Hematopoietic multipotent progenitor cell treated with erythropoietin and hydrocortisone succinate and interleukin-3 and kit ligand, for 17 days (in vitro differentiated cells): ENCODE measurements at regions not wholly inside any gene's neighbourhood (a gene's known extent, or its start where the extent isn't known, plus 50 kb on each side); places are given as distances from the start of the nearest gene placed in this dataset.
"Not testable (repeated sequence)": the region's sequence is repeated elsewhere in the genome, so short reads cannot be mapped to it uniquely, and the experiment has no call there.

ENCODE experiments used
- DNase-seq: peaks from one replicate; pipeline ENCODE4 v3.0.0-alpha.2; 2015; ENCODE audit warnings: low spot score

DNA sequence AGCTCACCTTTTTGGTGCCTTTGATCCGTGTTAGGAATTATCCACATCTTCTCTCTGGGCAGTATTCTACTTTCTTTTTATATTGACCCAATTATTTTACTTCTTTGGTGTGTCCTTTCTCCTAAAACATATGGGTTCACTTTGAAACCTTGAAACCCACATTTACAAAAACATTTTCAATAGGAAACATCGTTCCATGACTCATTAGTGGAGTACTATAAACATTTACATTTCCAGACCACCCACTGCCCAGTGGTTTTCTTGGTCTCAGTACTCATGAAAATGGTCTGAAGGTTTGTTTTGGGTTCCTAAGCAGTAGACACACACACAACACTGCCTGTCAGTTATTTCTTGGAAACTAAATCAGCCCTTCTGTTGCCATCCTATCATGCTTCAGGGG is 111.7 kb upstream of the LPCAT1 start:
- not testable (repeated sequence) for DNase-seq

DNA sequence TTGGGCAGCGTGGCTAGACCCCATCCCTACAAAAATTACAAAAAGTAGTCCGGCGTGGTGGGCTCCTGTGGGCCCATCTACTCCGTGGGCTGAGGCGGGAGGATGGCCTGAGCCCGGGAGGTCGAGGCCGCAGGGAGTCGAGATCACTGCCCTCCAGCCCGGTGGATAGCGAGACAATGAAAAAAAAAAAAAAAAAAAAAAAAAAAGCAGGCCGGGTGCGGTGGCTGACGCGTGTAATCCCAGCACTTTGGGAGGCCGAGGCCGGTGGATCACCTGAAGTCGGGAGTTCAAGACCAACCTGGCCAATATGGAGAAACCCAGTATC is 110.5 kb upstream of the LPCAT1 start:
- no peak for DNase-seq

DNA sequence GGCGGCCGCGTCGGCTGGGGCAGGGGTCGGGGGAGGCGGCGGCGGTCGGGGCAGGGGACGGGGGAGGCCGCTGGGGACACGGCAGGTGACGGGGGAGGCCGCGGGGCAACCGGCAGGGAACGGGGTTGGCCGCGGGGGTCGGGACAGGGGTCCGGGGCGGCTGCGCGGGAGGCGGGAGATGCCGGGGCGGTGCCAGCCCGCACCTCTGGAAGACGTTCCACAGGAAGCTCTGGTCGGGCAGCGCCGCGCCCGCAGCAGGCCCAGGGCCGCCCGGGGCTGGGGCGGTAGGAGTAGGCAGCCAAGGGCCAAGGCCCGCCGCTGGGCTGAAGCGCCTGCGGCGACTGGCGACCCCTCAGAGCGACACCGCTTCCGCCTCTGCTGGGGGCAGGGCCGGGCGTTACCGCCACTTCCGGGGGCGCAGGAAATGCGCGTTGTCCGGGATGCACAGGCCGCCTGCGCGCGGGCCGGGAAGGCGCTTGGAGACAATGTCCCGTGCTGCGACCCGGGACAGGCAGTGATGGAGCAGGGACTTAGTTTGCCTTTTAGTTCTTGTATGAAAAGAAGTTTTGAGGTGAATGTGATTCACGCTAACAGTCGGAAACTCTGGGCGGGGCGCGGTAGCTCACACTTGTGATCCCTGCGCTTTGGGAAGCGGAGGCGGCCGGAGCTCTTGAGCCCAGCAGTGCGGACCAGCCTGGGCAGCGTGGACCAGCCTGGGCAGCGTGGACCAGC is 110.0 kb upstream of the LPCAT1 start:
- no peak for DNase-seq

DNA sequence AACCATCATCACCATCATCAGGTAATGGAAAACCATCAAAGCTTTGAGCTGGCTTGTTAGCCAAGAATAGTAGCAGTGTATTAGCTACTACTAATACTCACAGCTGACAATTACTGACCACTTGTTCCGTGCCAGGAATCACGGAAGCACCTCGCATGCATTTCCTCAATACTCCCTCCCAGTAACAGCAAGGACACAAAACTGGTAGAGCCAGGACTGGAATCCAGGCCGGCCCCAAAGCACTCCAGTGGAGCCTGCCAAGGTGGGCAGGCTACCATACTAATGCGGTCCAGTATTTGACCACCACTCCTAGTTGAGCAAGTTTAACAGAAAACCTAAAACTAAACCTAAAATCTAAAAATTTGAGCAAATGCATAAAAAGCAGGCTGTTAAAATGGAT is 107.2 kb upstream of the LPCAT1 start:
- not testable (repeated sequence) for DNase-seq

DNA sequence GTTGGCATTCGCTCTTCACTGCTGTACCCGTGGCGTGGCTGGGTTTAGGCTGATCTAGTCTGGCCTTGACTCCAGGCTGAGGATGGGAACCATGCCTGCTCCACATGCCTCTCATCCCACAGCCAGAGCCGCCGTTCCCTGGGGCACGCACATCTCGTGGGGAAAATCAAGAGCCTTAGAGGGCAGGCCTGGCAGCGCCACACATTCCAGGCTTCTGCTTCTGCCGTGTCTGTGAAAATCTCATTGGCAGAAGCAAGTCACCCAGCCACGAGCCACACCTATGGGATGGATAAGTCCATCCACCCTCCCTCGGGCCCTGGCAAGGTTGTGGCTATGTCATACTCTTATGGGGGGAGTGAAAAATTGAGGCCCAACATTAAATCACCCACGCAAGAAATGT is 102.6 kb upstream of the LPCAT1 start:
- DNase-seq: not testable (repeated sequence)

DNA sequence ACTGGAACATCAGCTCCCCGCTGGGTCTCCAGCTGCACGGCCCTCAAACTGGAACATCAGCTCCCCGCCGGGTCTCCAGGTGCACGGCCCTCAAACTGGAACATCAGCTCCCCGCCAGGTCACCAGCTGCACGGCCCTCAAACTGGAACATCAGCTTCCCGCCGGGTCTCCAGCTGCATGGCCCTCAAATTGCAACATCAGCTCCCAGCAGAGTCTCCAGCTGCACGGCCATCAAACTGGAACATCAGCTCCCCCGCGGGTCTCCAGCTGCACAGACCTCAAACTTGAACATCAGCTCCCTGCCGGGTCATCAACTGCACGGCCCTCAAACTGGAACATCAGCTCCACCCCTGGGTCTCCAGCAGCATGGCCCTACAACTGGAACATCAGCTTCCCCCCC is 95.8 kb upstream of the LPCAT1 start:
- DNase-seq: not testable (repeated sequence)

DNA sequence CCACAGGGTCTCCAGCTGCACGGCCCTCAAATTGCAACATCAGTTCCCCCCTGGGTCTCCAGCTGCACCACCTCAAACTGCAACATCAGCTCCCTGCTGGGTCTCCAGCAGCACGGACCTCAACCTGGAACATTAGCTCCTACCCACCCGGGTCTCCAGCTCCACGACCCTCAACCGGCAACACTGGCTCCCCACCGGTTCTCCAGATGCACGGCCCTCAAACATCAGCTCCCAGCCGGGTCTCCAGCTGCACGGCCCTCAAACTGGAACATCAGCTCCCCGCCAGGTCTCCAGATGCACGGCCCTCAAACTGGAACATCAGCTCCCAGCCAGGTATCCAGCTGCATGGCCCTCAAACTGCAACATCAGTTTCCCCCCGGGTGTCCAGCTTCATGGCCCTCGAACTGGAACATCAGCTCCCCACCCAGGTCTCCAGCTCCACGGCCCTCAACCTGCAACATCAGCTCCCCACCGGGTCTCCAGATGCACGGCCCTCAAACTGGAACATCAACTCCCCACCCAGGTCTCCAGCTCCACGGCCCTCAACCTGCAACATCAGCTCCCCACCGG is 94.6 kb upstream of the LPCAT1 start:
- not testable (repeated sequence) for DNase-seq

DNA sequence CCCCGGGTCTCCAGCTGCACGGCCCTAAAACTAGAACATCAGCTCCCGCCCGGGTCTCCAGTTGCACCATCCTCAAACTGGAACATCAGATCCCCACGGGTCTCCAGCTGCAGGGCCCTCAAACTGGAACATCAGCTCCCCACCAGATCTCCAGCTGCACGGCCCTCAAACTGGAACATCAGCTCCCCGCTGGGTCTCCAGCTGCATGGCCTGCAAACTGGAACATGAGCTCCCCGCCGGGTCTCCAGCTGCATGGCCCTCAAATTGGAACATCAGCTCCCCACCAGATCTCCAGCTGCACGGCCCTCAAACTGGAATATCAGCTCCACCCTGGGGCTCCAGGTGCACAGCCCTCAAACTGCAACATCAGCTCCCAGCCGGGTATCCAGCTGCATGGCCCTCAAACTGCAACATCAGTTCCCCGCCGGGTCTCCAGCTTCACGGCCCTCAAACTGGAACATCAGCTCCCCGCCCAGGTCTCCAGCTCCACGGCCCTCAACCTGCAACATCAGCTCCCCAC is 93.5 kb upstream of the LPCAT1 start:
- not testable (repeated sequence) for DNase-seq

DNA sequence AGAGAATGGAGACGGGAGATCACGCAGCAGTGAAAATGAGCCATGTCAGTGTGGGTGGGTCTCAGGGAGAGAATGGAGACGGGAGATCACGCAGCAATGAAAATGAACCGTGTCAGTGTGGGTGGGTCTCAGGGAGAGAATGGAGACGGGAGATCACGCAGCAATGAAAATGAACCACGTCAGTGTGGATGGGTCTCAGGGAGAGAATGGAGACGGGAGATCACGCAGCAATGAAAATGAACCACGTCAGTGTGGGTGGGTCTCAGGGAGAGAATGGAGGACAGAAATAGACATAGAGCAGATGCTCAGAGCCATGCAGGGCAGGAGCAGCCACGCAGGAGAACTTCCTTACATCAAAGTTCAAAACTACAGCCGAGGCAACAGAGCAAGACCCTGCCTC is 89.8 kb upstream of the LPCAT1 start:
- DNase-seq: not testable (repeated sequence)

DNA sequence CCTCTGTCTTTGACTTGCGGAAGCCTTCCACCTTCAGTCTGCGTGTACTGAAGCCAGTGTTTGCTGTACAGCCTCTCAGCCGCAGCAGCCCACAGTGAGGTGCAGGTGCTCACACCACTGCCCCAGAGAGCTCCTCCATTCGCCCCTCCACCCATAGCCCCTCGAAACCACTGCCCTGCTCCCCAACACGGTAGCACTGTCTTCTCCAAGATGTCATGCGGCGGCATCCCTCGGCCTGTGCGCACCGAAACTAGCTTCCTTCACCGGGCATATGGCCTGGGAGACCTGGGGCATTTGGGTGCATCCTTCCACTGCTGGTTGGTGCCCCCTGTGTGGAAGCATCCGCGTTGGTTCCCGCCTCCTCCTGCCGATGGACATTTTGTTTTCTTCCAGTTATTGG is 86.8 kb upstream of the LPCAT1 start:
- DNase-seq: not testable (repeated sequence)

DNA sequence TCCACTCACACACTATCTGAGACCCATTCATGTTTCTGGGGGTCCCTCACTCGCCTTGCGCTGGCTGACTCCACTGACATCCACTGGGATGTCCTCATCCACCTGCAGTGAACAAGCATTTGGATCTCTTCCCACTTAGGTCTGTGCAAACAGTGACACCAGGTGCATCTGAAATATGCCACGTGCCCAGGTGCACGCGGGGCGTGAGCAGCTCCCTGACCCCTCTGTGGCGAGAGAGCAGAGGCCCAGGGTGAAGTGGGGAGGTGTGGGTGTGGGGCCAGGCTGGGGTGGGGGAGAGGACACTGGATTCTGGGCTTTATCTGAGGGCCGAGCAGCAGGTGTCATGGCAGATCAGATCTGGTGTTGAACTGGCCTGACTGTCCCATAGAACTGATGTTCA is 85.4 kb upstream of the LPCAT1 start:
- not testable (repeated sequence) for DNase-seq

DNA sequence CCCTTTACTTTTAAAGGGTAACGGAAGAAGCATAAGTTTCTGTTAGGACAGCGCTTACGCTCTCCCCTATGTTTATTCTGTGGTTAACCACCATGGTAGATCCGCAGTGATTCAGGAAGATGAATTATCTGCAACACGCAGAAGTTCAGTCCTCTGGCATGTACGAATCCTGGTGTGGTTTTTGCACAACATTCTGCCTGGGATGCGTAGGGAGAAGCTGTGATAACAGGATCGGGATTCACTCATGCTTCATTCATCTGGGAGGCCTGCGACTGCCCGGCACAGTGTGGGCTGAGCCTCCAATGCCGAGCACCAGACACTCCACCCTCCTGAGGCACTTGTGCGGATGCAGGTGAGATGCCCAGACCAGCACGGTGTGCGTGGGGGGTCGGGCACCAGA is 84.6 kb upstream of the LPCAT1 start:
- DNase-seq: not testable (repeated sequence)

DNA sequence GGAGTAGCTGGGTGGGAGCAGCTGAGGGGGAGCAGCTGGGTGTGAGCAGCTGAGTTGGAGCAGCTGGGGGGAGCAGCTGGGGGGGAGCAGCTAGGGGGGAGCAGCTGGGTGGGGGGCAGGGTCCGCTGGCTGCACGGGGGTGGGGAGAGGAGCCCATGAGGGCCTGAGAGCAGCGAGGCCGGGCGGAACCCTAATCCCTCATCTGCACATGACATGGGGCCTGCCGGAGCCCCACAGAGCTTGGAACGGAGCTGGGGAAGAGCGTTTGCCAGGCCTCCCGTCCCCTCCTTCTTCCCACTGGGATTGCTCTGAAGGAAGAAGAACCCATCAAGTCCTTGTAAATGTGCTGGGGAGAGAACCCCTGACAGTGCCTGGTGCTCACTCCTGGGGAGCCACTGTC is 83.2 kb upstream of the LPCAT1 start:
- DNase-seq: not testable (repeated sequence)

DNA sequence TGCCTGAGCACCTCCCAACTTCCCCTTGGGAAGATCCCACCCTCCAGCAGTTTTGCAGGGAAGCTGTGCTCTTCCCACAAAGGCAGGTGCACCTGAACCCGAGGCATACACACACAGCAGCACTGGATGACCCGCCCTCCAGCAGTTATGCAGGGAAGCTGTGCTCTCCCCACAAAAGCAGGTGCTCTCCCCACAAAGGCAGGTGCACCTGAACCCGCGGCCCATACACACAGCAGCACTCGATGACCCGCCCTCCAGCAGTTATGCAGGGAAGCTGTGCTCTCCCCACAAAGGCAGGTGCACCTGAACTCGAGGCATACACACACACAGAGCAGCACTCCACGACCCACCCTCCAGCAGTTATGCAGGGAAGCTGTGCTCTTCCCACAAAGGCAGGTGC is 80.2 kb upstream of the LPCAT1 start:
- DNase-seq: not testable (repeated sequence)

DNA sequence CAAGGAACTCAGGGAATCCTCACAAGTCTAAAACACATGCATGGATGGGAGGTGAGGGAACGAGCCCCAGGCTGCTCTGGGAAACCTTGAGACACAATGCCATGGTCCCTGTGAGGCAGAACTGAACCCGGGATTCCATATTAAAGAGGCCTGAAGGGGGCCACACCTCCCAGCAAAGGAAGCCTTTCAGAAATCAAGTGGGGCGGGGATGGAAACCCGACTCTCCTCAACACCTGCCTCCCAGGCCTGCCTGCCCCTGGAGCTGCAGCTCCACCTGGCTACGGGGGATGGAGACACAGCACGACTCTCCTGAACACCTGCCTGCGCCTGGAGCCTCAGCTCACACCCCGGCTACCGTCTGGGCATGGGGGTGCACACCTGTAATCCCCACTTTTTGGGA is 77.8 kb upstream of the LPCAT1 start:
- DNase-seq: not testable (repeated sequence)

DNA sequence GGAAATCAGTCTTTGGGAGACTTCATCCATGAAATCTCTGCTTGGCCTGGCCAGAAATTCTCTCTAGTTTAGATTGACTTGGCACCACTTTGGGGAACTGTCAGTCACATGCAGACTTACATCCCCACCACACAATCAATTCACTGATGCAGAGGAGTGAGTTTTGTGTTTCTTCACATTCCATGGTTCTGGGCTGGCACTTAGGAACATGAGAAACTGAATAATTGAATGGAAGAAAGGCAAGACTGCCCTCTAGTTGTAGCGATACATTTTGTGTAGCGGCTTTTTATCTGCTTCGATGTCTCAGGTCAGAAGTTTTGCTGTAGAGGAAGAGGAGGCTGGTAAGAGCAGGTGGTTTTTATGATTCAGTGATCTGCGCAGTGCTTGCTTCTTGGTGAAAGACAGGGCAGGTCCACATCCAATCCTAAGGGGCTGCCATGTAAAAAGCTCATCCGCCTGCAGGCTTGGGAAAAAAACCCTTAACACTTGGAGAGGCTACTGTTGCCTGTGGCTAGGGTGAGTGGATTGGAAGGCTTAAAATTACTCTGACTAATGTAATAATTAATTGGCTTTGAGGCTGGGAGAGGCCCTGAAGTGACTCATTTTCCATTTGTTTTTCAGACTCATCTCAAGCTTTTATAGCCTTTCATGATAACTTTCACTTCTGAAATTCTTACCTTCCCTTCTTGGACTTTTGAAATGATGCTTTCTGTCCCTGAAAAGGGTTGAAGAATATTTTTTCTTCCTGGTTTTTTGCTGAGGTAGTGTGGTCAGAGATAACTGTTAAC is 75.4 kb upstream of the LPCAT1 start:
- DNase-seq: not testable (repeated sequence)

DNA sequence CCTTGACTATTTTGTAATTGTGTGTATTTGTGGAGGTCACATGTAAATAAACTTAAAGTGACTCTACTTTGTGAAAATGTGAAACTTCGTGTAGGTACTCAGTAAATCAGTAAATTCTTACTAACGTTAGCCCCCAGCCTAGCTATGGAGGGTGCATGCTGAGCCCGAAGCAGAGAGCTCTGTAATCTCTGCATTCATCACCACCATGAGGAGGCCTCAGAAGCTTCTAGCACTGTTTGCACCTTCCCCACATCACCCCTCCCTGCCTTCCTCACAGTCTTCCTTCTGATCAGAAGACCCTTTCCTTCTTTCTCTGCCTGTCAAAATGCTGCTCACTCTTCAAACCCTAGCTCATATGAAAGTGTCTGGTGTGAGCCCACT is 73.3 kb upstream of the LPCAT1 start:
- peak; percentile 17 for DNase-seq

DNA sequence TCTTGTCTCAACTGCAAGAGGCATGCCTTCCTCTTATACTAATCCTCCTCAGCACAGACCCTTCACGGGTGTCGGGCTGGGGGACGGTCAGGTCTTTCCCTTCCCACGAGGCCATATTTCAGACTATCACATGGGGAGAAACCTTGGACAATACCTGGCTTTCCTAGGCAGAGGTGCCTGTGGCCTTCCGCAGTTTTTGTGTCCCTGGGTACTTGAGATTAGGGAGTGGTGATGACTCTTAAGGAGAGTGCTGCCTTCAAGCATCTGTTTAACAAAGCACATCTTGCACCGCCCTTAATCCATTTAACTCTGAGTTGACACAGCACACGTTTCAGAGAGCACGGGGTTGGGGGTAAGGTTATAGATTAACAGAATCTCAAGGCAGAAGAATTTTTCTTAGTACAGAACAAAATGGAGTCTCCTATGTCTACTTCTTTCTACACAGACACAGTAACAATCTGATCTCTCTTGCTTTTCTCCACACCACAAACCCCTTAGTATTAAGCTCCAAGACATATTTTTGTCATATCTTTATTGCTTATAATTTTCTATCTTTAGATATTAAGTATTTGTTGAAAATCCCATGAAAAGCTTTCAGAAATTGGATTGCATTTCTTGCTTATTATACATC is 72.8 kb upstream of the LPCAT1 start:
- not testable (repeated sequence) for DNase-seq

DNA sequence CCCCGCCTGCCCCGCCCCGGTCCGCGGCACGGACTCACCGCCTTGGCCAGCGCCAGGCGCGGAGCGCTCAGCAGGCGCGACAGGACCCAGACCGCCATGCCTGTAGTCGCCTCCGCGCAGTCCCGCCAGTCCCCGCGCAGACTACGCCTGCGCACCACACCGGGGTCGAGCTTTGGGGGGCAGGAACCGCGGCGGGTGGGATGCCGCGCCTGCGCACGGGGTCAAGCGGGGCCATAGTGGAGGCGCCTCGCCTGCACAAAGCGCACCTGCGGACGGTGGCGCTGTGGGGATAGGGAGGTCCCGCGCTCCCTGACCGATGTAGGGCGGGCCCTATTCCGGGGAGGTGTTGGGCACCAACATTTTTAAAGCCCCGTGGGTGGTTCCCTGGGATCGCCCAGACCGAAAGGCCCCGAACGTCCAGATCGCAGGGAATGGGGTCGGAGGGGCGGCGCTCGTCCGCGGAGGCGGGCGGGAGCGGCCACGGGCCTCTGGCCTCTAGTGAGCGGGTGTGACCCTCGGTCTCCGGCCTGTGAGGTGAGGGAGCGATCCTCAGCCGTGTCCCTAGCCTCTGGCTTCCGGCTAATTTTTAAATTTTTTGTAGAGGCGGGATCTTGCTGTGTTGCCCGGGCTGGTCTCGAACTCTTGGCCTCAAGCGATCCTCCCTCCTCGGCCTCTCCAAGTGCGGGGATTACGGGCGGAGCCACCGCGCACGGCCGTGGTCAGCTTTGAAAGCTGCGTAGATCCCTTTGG is 70.8 kb upstream of the LPCAT1 start:
- DNase-seq: no peak

DNA sequence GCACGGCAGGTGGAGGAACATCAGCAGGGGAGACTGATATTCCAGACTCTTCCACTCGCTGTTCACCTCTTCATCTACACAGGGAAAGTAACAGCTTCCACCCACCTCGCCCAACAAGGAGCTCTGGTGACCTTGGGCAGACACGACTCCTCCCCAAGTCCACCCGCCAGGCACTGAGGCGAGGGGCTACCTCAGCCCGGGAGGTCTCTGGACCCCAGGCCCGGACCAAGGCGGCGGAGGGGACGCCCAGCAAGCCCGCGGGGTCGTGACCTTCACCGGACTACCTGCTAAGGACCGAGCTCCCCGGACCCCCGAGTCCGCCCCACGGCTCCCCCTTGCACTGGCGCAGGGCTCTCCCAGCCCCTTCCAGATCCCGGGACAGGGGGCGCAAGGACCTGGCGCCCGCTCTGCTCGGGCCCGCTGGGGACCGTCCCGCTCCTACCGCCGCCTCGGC is 70.2 kb upstream of the LPCAT1 start:
- DNase-seq: no peak

DNA sequence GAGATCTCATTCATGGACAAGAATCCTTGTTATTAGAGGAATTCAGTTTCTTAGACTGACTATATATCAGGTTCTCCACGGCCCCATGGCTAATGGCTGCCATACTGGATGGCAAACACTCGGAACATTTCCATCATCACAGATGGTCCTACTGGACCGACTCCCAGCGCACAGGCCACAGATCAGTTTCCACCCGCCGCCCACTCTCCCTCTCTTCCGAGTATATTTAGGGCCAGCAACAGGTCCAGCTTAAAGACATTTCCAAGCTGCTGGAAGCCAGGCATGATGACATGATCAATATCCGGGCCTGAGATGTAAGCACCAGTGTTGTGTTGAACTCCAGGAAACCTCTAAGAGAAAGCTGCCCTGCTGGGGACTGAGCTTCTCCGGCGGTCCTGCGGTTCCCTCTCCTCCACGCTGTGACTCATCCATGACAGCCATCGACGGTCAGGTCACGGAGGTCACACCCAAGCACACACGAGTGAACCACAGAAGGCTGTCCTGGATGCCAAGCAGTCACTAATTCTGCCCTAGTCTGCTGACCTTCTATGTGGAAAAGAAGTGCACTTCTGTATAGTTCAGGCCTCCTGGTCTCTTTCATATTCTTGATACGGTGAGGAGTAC is 64.4 kb upstream of the LPCAT1 start:
- DNase-seq: not testable (repeated sequence)
